ENCODE measurements at regions not wholly inside any gene's neighbourhood (a gene's known extent, or its start where the extent isn't known, plus 50 kb on each side); places are given as distances from the start of the nearest gene placed in this dataset.

GRCh38 chr16:85385463-85386331 lies 227.4 kb upstream of the GSE1 start:
- intact Hi-C loops (cut with DNase I; ENCODE audit: low total_unique reads), result no loop called here
- peaks cover 59% of the 10 kb centered on the region for H3K4me1 ChIP-seq
- DNase-seq, result no peak
- no peaks in the 10 kb centered on the region for H3K9me3 ChIP-seq
- no peak overlapping the region for H3K4me3 ChIP-seq
- WGBS, 2 donors, result 63 to 77% methylated on average over 23 to 32 of the region's 32 CpGs
- H3K27me3 ChIP-seq, result no peaks in the 10 kb centered on the region
- no peak for TF ChIP-seq CTCF (IDR thresholded peaks at IDR 0.05)
- no peak for TF ChIP-seq POLR2A (IDR thresholded peaks at IDR 0.05)
- peak overlapping the region in 1 of 2 donors; percentile 14 for H3K27ac ChIP-seq
- H3K36me3 ChIP-seq (ENCODE audit: low read depth, missing control alignments), result no peaks in the 10 kb centered on the region

- no peak for TF ChIP-seq POLR2A (IDR thresholded peaks at IDR 0.05)
- no peak for TF ChIP-seq CTCF (IDR thresholded peaks at IDR 0.05)
- intact Hi-C loops (cut with DNase I; ENCODE audit: low total_unique reads), result no loop called here
- no peaks in the 10 kb centered on the region for H3K36me3 ChIP-seq (ENCODE audit: low read depth, missing control alignments)
- DNase-seq, result no peak
- no peaks in the 10 kb centered on the region for H3K9me3 ChIP-seq
- 94 to 97% methylated on average over 8 to 13 of the region's 13 CpGs for WGBS, 2 donors
- H3K27ac ChIP-seq, result no peak overlapping the region
- no peak overlapping the region for H3K4me3 ChIP-seq
- no peaks in the 10 kb centered on the region for H3K27me3 ChIP-seq
- H3K4me1 ChIP-seq, result peaks cover 50% of the 10 kb centered on the region
Measured at GRCh38 chr16:85386467-85387170, 226.5 kb upstream of the GSE1 start.

GRCh38 chr16:85387171-85387507 lies 226.0 kb upstream of the GSE1 start:
- intact Hi-C loops (cut with DNase I; ENCODE audit: low total_unique reads), result no loop called here
- H3K9me3 ChIP-seq, result no peaks in the 10 kb centered on the region
- no peak overlapping the region for H3K4me3 ChIP-seq
- no peaks in the 10 kb centered on the region for H3K36me3 ChIP-seq (ENCODE audit: low read depth, missing control alignments)
- H3K27ac ChIP-seq, result no peak overlapping the region
- no peaks in the 10 kb centered on the region for H3K27me3 ChIP-seq
- H3K4me1 ChIP-seq, result peaks cover 45% of the 10 kb centered on the region
- 92 to 99% methylated on average over 8 to 11 of the region's 11 CpGs for WGBS, 2 donors
- no peak for TF ChIP-seq POLR2A (IDR thresholded peaks at IDR 0.05)
- TF ChIP-seq CTCF (IDR thresholded peaks at IDR 0.05), result no peak
- peak; percentile 10 for DNase-seq

- TF ChIP-seq POLR2A (IDR thresholded peaks at IDR 0.05), result no peak
- TF ChIP-seq CTCF (IDR thresholded peaks at IDR 0.05), result no peak
- DNase-seq, result no peak
- intact Hi-C loops (cut with DNase I; ENCODE audit: low total_unique reads), result no loop called here
- Histone ChIP-seq H3K9me3 (no peaks in the 10 kb centered on the region), H3K36me3 (ENCODE audit: low read depth, missing control alignments) (no peaks in the 10 kb centered on the region), H3K27me3 (no peaks in the 10 kb centered on the region), H3K27ac (no peak overlapping the region), H3K4me3 (no peak overlapping the region), H3K4me1 (peaks cover 40% of the 10 kb centered on the region)
- WGBS, 2 donors, result 97 to 100% methylated on average over 2 of the region's 2 CpGs
Measured at GRCh38 chr16:85387731-85388295, 225.3 kb upstream of the GSE1 start.
